ENCODE measurements at regions not wholly inside any gene's neighbourhood (a gene's known extent, or its start where the extent isn't known, plus 50 kb on each side); places are given as distances from the start of the nearest gene placed in this dataset.

DNA sequence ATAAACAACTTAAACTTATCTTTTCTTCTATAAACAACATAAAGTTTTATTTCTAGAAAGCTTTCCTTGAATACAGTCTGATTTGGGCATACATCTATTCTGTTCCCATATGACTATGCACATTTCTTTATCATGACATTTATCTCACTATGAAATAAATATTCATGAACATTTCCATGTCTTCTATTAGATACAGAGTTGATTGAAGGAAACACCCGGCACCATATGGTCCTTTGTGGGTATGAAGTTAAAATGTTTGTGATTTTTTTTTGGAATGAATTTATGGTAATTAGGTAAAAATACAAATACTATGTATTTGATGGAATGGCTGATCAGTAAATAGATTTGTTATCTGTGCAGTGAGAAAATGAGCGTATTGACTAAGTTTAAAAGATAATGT, 1209.8 kb upstream of the ACO1 start:
- no peak overlapping the region for H3K27ac ChIP-seq (ENCODE audit: extremely low read depth, low read depth, low read length)
- H3K36me3 ChIP-seq (ENCODE audit: control insufficient read depth in 2 of 2, insufficient read depth in 1 of 2, low read length in 2 of 2) = no peaks in the 10 kb centered on the region
- ChIA-PET CTCF (no interaction called here), POLR2A (no interaction called here)
- H3K9me3 ChIP-seq (ENCODE audit: control insufficient read depth, insufficient read depth, low read depth, low read length) = no peaks in the 10 kb centered on the region
- no peak overlapping the region for H3K4me3 ChIP-seq (ENCODE audit: low read depth, low read length)
- H3K4me1 ChIP-seq (ENCODE audit: control insufficient read depth, insufficient read depth, low read length) = no peaks in the 10 kb centered on the region
- TF ChIP-seq ZNF585B (tag by site-specific recombination; IDR thresholded peaks at IDR 0.05) = no peak
- no peak for TF ChIP-seq ZNF223 (tag by site-specific recombination; IDR thresholded peaks at IDR 0.05)

DNA sequence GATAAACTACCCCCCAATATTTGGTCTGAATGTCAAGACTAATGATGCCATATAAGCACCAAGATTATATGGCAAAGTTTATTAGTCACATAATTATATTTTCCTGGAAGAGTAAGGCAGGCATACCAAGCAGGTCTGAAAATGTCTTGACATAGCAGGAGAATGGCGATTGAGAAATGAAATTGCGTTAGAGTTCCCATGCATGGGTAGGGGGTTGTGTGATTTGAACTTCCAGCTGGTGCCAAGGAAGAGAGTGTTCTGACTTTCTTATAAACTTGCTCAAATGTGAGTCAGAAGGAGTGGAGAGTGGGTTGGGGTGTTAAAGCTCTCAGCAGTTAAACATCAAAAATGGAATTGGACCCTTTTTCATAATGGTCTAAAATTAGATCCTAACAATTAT, 1200.6 kb upstream of the ACO1 start:
- no peak overlapping the region for H3K27ac ChIP-seq (ENCODE audit: extremely low read depth, low read depth, low read length)
- no peak for TF ChIP-seq TRIM28 (IDR thresholded peaks at IDR 0.05; ENCODE audit: borderline replicate concordance, low read length)
- no peak for TF ChIP-seq ZBTB7A (tag by site-specific recombination; IDR thresholded peaks at IDR 0.05; ENCODE audit: low read depth)
- no peak for TF ChIP-seq ZNF10 (tag by site-specific recombination; IDR thresholded peaks at IDR 0.05)
- TF ChIP-seq ZNF596 (tag by site-specific recombination; IDR thresholded peaks at IDR 0.05) = no peak
- no peak for TF ChIP-seq SP2 (tag by site-specific recombination; IDR thresholded peaks at IDR 0.05)
- no peak for TF ChIP-seq ZFHX2 (tag by site-specific recombination; conservative IDR thresholded peaks at IDR 0.05)
- TF ChIP-seq, protein P1, sequence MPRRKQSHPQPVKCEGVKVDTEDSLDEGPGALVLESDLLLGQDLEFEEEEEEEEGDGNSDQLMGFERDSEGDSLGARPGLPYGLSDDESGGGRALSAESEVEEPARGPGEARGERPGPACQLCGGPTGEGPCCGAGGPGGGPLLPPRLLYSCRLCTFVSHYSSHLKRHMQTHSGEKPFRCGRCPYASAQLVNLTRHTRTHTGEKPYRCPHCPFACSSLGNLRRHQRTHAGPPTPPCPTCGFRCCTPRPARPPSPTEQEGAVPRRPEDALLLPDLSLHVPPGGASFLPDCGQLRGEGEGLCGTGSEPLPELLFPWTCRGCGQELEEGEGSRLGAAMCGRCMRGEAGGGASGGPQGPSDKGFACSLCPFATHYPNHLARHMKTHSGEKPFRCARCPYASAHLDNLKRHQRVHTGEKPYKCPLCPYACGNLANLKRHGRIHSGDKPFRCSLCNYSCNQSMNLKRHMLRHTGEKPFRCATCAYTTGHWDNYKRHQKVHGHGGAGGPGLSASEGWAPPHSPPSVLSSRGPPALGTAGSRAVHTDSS (tag by site-specific recombination; IDR thresholded peaks at IDR 0.05) = no peak
- TF ChIP-seq ZBTB21 (tag by site-specific recombination; IDR thresholded peaks at IDR 0.05) = no peak
- TF ChIP-seq GFI1B (tag by site-specific recombination; IDR thresholded peaks at IDR 0.05) = no peak
- no peak for TF ChIP-seq TCF7L2 (IDR thresholded peaks at IDR 0.05; ENCODE audit: borderline replicate concordance, low read depth, low read length)
- TF ChIP-seq, protein P2, sequence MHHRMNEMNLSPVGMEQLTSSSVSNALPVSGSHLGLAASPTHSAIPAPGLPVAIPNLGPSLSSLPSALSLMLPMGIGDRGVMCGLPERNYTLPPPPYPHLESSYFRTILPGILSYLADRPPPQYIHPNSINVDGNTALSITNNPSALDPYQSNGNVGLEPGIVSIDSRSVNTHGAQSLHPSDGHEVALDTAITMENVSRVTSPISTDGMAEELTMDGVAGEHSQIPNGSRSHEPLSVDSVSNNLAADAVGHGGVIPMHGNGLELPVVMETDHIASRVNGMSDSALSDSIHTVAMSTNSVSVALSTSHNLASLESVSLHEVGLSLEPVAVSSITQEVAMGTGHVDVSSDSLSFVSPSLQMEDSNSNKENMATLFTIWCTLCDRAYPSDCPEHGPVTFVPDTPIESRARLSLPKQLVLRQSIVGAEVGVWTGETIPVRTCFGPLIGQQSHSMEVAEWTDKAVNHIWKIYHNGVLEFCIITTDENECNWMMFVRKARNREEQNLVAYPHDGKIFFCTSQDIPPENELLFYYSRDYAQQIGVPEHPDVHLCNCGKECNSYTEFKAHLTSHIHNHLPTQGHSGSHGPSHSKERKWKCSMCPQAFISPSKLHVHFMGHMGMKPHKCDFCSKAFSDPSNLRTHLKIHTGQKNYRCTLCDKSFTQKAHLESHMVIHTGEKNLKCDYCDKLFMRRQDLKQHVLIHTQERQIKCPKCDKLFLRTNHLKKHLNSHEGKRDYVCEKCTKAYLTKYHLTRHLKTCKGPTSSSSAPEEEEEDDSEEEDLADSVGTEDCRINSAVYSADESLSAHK (tag by site-specific recombination; IDR thresholded peaks at IDR 0.05) = no peak
- TF ChIP-seq ZNF621 (tag by site-specific recombination; IDR thresholded peaks at IDR 0.05) = no peak
- TF ChIP-seq KLF16 (tag by site-specific recombination; IDR thresholded peaks at IDR 0.05) = no peak
- TF ChIP-seq ZXDB (tag by site-specific recombination; IDR thresholded peaks at IDR 0.05) = no peak
- no peak for TF ChIP-seq ZNF311 (tag by site-specific recombination; IDR thresholded peaks at IDR 0.05; ENCODE audit: borderline replicate concordance)
- TF ChIP-seq, protein P3, sequence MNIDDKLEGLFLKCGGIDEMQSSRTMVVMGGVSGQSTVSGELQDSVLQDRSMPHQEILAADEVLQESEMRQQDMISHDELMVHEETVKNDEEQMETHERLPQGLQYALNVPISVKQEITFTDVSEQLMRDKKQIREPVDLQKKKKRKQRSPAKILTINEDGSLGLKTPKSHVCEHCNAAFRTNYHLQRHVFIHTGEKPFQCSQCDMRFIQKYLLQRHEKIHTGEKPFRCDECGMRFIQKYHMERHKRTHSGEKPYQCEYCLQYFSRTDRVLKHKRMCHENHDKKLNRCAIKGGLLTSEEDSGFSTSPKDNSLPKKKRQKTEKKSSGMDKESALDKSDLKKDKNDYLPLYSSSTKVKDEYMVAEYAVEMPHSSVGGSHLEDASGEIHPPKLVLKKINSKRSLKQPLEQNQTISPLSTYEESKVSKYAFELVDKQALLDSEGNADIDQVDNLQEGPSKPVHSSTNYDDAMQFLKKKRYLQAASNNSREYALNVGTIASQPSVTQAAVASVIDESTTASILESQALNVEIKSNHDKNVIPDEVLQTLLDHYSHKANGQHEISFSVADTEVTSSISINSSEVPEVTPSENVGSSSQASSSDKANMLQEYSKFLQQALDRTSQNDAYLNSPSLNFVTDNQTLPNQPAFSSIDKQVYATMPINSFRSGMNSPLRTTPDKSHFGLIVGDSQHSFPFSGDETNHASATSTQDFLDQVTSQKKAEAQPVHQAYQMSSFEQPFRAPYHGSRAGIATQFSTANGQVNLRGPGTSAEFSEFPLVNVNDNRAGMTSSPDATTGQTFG (tag by site-specific recombination; IDR thresholded peaks at IDR 0.05; ENCODE audit: borderline replicate concordance) = no peak
- TF ChIP-seq ZNF629 (tag by site-specific recombination; IDR thresholded peaks at IDR 0.05) = no peak
- no peaks in the 10 kb centered on the region for H3K9me3 ChIP-seq (ENCODE audit: control insufficient read depth, insufficient read depth, low read depth, low read length)
- H3K4me1 ChIP-seq (ENCODE audit: control insufficient read depth, insufficient read depth, low read length) = no peaks in the 10 kb centered on the region
- ChIA-PET CTCF (no interaction called here), POLR2A (no interaction called here)
- no peak overlapping the region for H3K4me3 ChIP-seq (ENCODE audit: low read depth, low read length)
- H3K36me3 ChIP-seq (ENCODE audit: control insufficient read depth in 2 of 2, insufficient read depth in 1 of 2, low read length in 2 of 2) = no peaks in the 10 kb centered on the region

All from HEK293 (cell line).